Epithelial cell of prostate (primary cell): ENCODE measurements at regions not wholly inside any gene's neighbourhood (a gene's known extent, or its start where the extent isn't known, plus 50 kb on each side); places are given as distances from the start of the nearest gene placed in this dataset.
"Not testable (repeated sequence)": the region's sequence is repeated elsewhere in the genome, so short reads cannot be mapped to it uniquely, and the experiment has no call there.

Source experiments
- DNase-seq: peaks from one replicate; pipeline ENCODE4 v3.0.0-alpha.2; 2011; ENCODE audit warnings: low read depth, low spot score
- H3K27ac ChIP-seq: fragments of 450-650 bp; 2 replicates; pipeline ENCODE4 v1.5.1; 2017; ENCODE audit warnings: mild to moderate bottlenecking

DNA sequence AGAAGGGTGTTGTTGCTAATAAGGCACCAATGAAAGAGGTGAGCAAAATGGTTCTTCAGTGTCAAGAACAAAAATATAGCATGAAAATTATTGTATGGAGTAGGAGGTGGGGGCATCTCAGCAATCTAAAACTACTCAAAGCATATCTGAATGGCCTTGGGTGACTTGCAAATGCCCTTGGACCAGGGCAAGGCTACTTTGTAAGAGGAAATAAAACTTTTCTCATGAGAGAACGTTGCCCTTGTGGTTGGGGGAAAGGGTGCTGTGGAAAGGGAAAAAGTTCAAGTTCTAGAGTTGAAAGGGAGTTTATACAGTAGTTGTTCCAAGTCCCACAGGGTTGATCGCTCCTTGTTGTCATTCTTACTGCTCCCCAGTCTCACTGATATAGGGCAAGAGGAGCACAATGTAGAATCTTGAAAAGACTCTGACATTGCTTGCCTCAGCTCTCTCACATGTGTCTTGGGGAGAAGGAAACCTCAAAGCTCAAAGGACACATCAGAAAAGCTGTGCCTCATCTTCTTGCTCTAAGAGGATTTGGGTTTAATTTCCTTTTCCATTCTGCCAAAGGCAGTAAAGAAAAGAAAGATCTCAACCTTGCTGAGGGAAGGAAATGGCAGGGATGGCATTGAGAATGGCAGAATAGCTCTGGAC, 270.5 kb downstream of the DUSP6 start:
- no peak overlapping the region for H3K27ac ChIP-seq

GRCh38 chr12:89080793-89081465, 271.4 kb downstream of the DUSP6 start:
- DNase-seq = no peak
- no peak overlapping the region for H3K27ac ChIP-seq

More for the DNA sequence above, 270.5 kb downstream of the DUSP6 start:
- DNase-seq = no peak

- H3K27ac ChIP-seq = no peak overlapping the region
- no peak for DNase-seq
Observed at GRCh38 chr12:89075880-89076540, 276.3 kb downstream of the DUSP6 start.

GRCh38 chr12:89073659-89074058, 278.6 kb downstream of the DUSP6 start:
- H3K27ac ChIP-seq = peak overlapping the region; percentile 20
- no peak for DNase-seq

GRCh38 chr12:89073027-89073398, 279.3 kb downstream of the DUSP6 start:
- H3K27ac ChIP-seq = peak overlapping the region; percentile 20
- no peak for DNase-seq

DNA sequence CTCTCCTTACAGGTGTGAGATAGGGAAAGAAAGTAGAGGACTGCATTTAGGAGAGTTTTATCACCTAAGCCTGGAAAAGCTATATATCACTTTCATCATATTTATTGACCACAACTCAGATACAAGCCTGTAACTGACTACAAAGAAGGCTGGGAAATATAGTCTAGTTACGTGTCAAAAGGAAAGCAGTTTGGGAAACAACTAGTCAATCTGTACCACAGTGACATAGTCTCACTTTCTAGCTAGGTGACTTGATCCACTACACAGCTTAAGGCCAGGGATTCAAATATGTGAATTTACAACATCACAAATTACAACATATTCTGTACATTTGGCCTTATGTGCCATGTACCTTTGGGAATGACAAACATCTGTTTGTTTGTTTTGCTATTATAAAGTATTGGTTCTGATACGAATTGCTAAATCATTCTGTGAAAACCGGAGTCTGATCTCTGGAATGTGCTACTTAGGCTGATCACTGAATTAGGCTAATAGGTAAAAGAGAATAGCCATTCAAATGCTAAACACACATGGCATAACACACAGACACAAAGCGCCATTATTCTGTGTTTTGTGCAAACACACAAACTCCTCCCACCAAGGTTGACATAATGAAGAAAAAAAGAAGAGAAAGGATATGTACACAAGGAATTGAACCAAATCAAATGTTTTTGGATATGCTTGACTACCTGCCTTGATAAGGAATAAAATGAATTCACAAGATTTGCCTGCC, 279.8 kb downstream of the DUSP6 start:
- DNase-seq = no peak
- H3K27ac ChIP-seq = peak overlapping the region; percentile 20

DNA sequence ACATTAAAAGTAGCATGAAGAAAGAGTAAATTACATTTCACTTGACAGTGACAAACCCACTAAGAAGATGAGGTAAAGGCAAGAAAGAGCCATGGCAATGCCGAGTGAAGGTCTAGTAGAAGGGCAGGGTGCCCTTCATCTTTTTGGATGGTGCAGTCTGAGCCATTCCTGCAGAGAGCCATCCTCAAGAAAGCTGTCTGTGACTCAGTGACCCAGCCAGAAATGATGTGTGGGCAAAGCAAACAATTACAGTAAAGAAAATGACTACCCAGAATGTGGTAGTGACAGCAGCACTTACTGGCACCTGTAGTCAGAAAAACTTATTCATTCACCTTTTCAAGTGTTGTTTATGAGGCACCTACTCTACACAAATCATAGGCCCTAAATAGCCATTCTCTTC, 281.7 kb downstream of the DUSP6 start:
- H3K27ac ChIP-seq = no peak overlapping the region
- DNase-seq = no peak

DNA sequence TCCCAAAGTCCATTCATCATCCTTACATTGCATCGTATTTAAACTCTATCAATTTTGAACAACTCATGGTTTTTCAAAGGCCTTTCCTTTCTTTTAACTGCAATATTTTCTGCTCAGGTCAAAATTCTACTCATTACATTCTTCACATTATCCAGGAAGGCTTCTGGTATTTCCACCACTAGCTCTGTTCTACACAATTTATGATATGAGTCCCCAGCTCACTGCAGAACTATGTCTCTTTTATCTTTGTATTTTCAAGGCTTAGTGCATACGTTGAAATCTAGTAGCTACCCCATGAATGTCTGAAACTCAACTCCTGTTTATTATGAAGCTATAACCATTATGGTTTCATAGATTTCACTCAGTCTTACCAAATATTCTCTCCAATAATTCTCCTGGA, 282.9 kb downstream of the DUSP6 start:
- no peak for DNase-seq
- no peak overlapping the region for H3K27ac ChIP-seq

DNA sequence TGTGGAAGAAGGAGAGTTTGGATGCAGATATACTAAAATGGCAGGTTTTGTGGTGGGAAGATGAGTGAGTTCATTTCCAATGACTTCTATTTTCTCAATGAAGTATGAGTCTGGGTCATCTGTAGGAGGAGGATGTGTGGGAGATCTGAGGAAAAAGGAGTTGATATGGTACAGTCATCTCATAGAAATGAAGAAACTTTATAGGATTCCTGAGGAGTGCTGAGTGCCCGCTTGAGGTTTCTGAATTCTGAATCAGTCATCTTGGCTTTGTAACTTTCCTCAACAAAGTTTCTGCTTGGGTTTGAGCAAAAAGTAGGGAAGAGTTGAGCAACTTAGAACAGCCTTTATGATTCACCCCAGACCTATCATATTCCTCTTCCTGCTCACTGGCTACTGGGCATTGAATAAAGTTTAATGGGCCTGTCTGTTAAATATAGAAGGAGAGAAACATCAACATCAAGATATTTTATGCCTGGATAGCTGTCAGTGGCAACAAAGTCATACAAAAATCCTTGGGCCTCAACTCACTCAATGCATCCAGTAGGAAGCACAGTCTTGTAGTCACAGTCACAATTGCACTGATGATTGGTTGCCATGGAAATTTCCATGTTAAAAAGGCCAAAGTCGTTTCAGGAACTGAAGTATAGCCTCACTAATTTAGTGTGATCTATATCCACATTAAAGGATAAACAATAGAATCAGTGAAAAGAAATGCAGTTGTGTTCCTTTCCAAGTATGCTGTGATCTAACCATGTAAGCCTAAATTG, 284.7 kb downstream of the DUSP6 start:
- peak; percentile 87 for DNase-seq
- H3K27ac ChIP-seq = peak overlapping the region; percentile 81

- H3K27ac ChIP-seq = peak overlapping the region; percentile 86
- peak; percentile 89 for DNase-seq
Observed at GRCh38 chr12:89064780-89065179, 287.5 kb downstream of the DUSP6 start.

DNA sequence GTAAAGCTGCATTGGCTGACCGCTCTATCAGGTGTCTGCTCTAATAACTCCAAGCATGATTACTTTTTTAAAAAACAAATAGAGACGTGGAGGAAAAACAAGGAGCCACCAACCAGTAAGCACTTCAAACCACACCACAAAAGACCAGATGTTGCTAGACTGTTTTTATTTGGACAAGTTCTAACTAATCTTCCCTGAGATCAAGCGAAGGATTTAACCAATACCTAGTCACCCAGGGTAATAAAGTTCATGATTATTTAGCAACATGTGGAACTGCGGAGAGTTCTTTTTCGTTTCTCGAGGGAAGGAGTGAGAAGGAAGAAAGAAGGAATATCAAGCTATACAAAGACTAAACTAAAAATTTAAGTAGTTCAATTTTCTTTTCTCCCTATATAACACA, 288.1 kb downstream of the DUSP6 start:
- H3K27ac ChIP-seq = peak overlapping the region; percentile 86
- peak; percentile 82 for DNase-seq

DNA sequence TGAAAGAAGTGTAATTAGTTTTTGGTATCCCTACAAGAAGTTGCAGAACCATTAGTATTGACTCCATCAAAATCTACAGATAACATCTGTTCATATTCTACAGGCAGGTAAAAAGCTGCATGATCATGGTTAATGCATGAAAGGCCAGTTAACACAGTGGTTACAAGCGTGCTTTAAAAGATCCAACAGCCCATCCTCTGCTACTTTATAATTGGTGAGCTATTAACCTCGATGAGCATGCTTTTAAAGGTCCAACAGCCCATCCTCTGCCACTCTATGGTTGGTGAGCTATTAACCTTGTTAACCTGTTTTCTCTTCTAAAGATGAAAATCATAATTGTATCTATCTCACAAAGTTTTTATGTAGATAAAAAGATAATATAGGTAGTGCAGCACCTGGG, 289.3 kb downstream of the DUSP6 start:
- no peak for DNase-seq
- H3K27ac ChIP-seq = no peak overlapping the region

GRCh38 chr12:89059721-89060541, 292.4 kb downstream of the DUSP6 start:
- no peak for DNase-seq
- no peak overlapping the region for H3K27ac ChIP-seq

DNA sequence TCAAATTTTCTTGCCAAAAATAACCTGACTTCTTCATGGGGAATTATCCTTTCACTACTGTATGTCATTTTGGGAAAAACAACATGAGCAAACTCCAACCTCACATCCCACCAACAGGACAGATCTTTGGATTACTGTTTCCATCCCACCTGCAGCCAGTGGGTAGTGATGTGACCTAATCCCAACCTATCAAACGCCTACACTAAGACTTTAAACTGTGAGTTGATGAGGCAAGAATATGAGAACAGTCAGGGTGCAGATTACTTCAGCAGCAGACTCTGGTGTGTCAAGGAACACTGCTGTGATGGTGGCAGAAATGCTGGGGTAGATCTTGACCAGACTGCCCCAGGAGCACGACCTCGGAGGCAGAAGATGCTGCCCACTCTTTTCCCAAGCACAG, 293.2 kb downstream of the DUSP6 start:
- DNase-seq = no peak
- H3K27ac ChIP-seq = no peak overlapping the region

DNA sequence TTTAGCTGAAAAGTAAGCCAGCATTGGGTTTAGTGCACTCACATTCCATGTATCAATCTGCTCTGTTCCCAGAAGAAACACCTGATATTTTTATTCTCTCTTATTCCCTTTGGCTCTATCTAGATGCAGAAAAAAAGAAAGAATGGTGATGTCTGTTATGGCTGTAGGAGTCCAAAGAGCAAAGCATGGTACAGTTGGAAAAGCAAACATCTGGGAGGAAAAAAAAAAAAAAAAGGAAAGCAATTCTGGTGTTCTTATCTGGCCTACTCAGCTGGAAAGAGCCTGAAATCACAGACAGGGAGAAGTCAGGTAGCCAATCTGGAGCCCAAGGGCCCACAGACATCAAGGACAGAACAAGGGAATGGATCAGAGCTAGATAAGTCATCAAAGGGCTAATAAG, 293.9 kb downstream of the DUSP6 start:
- DNase-seq = no peak

GRCh38 chr12:89053817-89054216, 298.5 kb downstream of the DUSP6 start:
- not testable (repeated sequence) for H3K27ac ChIP-seq, DNase-seq

More for the DNA sequence above, 293.9 kb downstream of the DUSP6 start:
- H3K27ac ChIP-seq = no peak overlapping the region

- no peak for DNase-seq
Observed at GRCh38 chr12:89051065-89051677, 301.1 kb downstream of the DUSP6 start.

GRCh38 chr12:89047856-89048418, 304.4 kb downstream of the DUSP6 start:
- H3K27ac ChIP-seq = no peak overlapping the region
- no peak for DNase-seq

More at GRCh38 chr12:89051065-89051677, 301.1 kb downstream of the DUSP6 start:
- H3K27ac ChIP-seq = no peak overlapping the region
